NCI-H2081 (cell line): ENCODE measurements at regions not wholly inside any gene's neighbourhood (a gene's known extent, or its start where the extent isn't known, plus 50 kb on each side); places are given as distances from the start of the nearest gene placed in this dataset.

ENCODE experiments used
- DNase-seq, 2 experiments: peaks; one replicate each; lab custom pipeline; 2025; lab: John Stamatoyannopoulos, UW

GRCh38 chr2:129726216-129726615, 253.2 kb upstream of the RAB6C start:
- DNase-seq: no peak

GRCh38 chr2:129727286-129727685, 252.2 kb upstream of the RAB6C start:
- no peak for DNase-seq

GRCh38 chr2:129728035-129728972, 251.2 kb upstream of the RAB6C start:
- DNase-seq: no peak

GRCh38 chr2:129729011-129729410, 250.5 kb upstream of the RAB6C start:
- no peak for DNase-seq

- DNase-seq: no peak
Observed at GRCh38 chr2:129729646-129730045, 249.8 kb upstream of the RAB6C start.

GRCh38 chr2:129730979-129731378, 248.5 kb upstream of the RAB6C start:
- DNase-seq: no peak

- no peak for DNase-seq
Observed at GRCh38 chr2:129731907-129732629, 247.4 kb upstream of the RAB6C start.

- no peak for DNase-seq
Observed at GRCh38 chr2:129732630-129733026, 246.8 kb upstream of the RAB6C start.

- DNase-seq: no peak
Observed at GRCh38 chr2:129733041-129733440, 246.4 kb upstream of the RAB6C start.

- DNase-seq: no peak
Observed at GRCh38 chr2:129733579-129733978, 245.9 kb upstream of the RAB6C start.

- DNase-seq: no peak
Observed at GRCh38 chr2:129734343-129735034, 245.0 kb upstream of the RAB6C start.

- no peak for DNase-seq
Observed at GRCh38 chr2:129735576-129735975, 243.9 kb upstream of the RAB6C start.

GRCh38 chr2:129737660-129738527, 241.6 kb upstream of the RAB6C start:
- no peak for DNase-seq

- DNase-seq: no peak
Observed at GRCh38 chr2:129738799-129739198, 240.7 kb upstream of the RAB6C start.

GRCh38 chr2:129740504-129740903, 239.0 kb upstream of the RAB6C start:
- no peak for DNase-seq

- no peak for DNase-seq
Observed at GRCh38 chr2:129741165-129741564, 238.3 kb upstream of the RAB6C start.

GRCh38 chr2:129741623-129742022, 237.8 kb upstream of the RAB6C start:
- DNase-seq: no peak

- DNase-seq: no peak
Observed at GRCh38 chr2:129742415-129743180, 236.9 kb upstream of the RAB6C start.

GRCh38 chr2:129744141-129744540, 235.3 kb upstream of the RAB6C start:
- DNase-seq: no peak

GRCh38 chr2:129744649-129745048, 234.8 kb upstream of the RAB6C start:
- no peak for DNase-seq
